Ammon's horn (tissue), 1 donor: ENCODE measurements at regions not wholly inside any gene's neighbourhood (a gene's known extent, or its start where the extent isn't known, plus 50 kb on each side); places are given as distances from the start of the nearest gene placed in this dataset.
"Not testable (repeated sequence)": the region's sequence is repeated elsewhere in the genome, so short reads cannot be mapped to it uniquely, and the experiment has no call there.

ENCODE experiments used
- DNase-seq: peaks from one replicate; pipeline ENCODE4 v3.0.0-alpha.2; 2016; ENCODE audit warnings: low spot score

GRCh38 chr4:181752516-181752915, 490.7 kb upstream of the TENM3 start:
- DNase-seq = no peak

GRCh38 chr4:181753207-181753606, 490.0 kb upstream of the TENM3 start:
- DNase-seq = no peak

- no peak for DNase-seq
Measured at GRCh38 chr4:181755846-181756245, 487.4 kb upstream of the TENM3 start.

- DNase-seq = peak; percentile 12
Measured at GRCh38 chr4:181756451-181757095, 486.6 kb upstream of the TENM3 start.

GRCh38 chr4:181757098-181757497, 486.1 kb upstream of the TENM3 start:
- DNase-seq = no peak

GRCh38 chr4:181757910-181758660, 485.1 kb upstream of the TENM3 start:
- DNase-seq = peak; percentile 38

GRCh38 chr4:181760560-181760959, 482.6 kb upstream of the TENM3 start:
- no peak for DNase-seq

GRCh38 chr4:181761156-181761555, 482.0 kb upstream of the TENM3 start:
- no peak for DNase-seq

GRCh38 chr4:181766061-181766548, 477.1 kb upstream of the TENM3 start:
- no peak for DNase-seq

GRCh38 chr4:181770971-181771370, 472.2 kb upstream of the TENM3 start:
- DNase-seq = no peak

GRCh38 chr4:181775298-181775697, 467.9 kb upstream of the TENM3 start:
- no peak for DNase-seq

- DNase-seq = no peak
Measured at GRCh38 chr4:181776264-181777054, 466.7 kb upstream of the TENM3 start.

GRCh38 chr4:181777518-181777917, 465.7 kb upstream of the TENM3 start:
- DNase-seq = no peak

GRCh38 chr4:181784881-181785280, 458.3 kb upstream of the TENM3 start:
- no peak for DNase-seq

- DNase-seq = no peak
Measured at GRCh38 chr4:181792641-181793040, 450.6 kb upstream of the TENM3 start.

- DNase-seq = no peak
Measured at GRCh38 chr4:181793096-181793495, 450.1 kb upstream of the TENM3 start.

GRCh38 chr4:181796502-181796901, 446.7 kb upstream of the TENM3 start:
- no peak for DNase-seq

- DNase-seq = no peak
Measured at GRCh38 chr4:181798536-181798935, 444.7 kb upstream of the TENM3 start.

- no peak for DNase-seq
Measured at GRCh38 chr4:181799561-181800069, 443.6 kb upstream of the TENM3 start.

- no peak for DNase-seq
Measured at GRCh38 chr4:181802207-181802606, 441.0 kb upstream of the TENM3 start.

GRCh38 chr4:181807771-181808170, 435.4 kb upstream of the TENM3 start:
- no peak for DNase-seq

GRCh38 chr4:181810711-181811110, 432.5 kb upstream of the TENM3 start:
- DNase-seq = no peak

GRCh38 chr4:181811550-181811949, 431.7 kb upstream of the TENM3 start:
- DNase-seq = not testable (repeated sequence)
